ENCODE measurements at regions not wholly inside any gene's neighbourhood (a gene's known extent, or its start where the extent isn't known, plus 50 kb on each side); places are given as distances from the start of the nearest gene placed in this dataset.

DNA sequence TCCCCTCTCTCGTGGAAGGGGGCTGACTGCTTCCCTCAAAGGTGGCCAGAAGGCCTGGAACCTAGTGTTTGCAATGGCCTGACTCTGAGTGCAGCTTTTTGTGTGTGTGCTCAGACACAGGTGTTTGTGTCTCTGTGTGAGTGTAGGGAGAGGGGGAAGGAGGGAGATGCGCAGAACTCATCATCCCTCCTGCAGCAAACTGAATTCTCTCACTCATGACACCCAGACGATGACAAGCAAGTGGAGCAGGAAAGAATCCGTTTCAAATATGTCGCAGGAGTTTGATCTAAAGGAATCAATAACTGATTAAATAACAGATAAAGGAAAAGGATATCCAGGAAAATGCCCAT, 101.4 kb downstream of the TNFAIP3 start:
- Histone ChIP-seq H3K27me3 (ENCODE audit: control insufficient read depth in 2 of 2, insufficient read depth in 2 of 2, low read length in 2 of 2) (no peaks in the 10 kb centered on the region), H3K4me3 (no peak overlapping the region), H2AFZ (ENCODE audit: low read depth, low read length) (no peak overlapping the region), H3K9me3 (replicated peaks; ENCODE audit: control insufficient read depth, insufficient read depth, low read depth, low read length) (no peaks in the 10 kb centered on the region), H3K9me1 (ENCODE audit: control insufficient read depth, insufficient read depth, low read length) (no peaks in the 10 kb centered on the region), H3K4me2 (ENCODE audit: insufficient read depth, low read length) (no peak overlapping the region; the same call in 1 of the 2 replicates), H3K36me3 (ENCODE audit: control insufficient read depth, insufficient read depth, low read length) (no peaks in the 10 kb centered on the region), H3K79me2 (ENCODE audit: control insufficient read depth, insufficient read depth, low read length) (no peaks in the 10 kb centered on the region), H4K20me1 (replicated peaks; ENCODE audit: control insufficient read depth, insufficient read depth, low read length) (no peaks in the 10 kb centered on the region), H3K9ac (ENCODE audit: insufficient read depth in 1 of 2, low read depth in 2 of 2, low read length in 2 of 2) (no peak overlapping the region; a peak in 1 of 4 replicates), H3K27ac (ENCODE audit: extremely low read depth, low read depth, low read length) (no peak overlapping the region), H3K4me1 (replicated peaks in 1 of 2; ENCODE audit: control insufficient read depth in 2 of 2, insufficient read depth in 2 of 2, low read length in 2 of 2) (peaks cover 7 to 28% of the 10 kb centered on the region in 2 experiments; a peak in 3 of 5 replicates)
- FAIRE-seq (no peak), ATAC-seq (no peak), DNase-seq (ENCODE audit: extremely low read depth in 1 of 4, low spot score in 3 of 4) (no peak)
- POLR2A ChIA-PET = interaction anchor here (0.5 kb wide), 1 partner anchor 392 kb away, joined by 3 read pairs; no protein-coding TSS in a partner anchor
- in situ Hi-C loops (cut with MboI) (loop anchor here (10.0 kb wide), 1 partner anchor 264 kb away; no protein-coding TSS in a partner anchor), intact Hi-C loops (cut with micrococcal nuclease) (no loop called here)
- BruUV-seq (replicated peaks) = no TSS peak
- WGBS (ENCODE audit: insufficient coverage, low coverage, missing lambda C conversion rate) = 47% methylated on average over 5 of the region's 5 CpGs
- TF ChIP-seq, protein P1, sequence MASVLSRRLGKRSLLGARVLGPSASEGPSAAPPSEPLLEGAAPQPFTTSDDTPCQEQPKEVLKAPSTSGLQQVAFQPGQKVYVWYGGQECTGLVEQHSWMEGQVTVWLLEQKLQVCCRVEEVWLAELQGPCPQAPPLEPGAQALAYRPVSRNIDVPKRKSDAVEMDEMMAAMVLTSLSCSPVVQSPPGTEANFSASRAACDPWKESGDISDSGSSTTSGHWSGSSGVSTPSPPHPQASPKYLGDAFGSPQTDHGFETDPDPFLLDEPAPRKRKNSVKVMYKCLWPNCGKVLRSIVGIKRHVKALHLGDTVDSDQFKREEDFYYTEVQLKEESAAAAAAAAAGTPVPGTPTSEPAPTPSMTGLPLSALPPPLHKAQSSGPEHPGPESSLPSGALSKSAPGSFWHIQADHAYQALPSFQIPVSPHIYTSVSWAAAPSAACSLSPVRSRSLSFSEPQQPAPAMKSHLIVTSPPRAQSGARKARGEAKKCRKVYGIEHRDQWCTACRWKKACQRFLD (CRISPR knock-in tag; IDR thresholded peaks at IDR 0.05) = no peak
- no peak for TF ChIP-seq MTF1 (CRISPR knock-in tag; IDR thresholded peaks at IDR 0.05; ENCODE audit: borderline replicate concordance)
- no peak for TF ChIP-seq SMAD4 (CRISPR knock-in tag; conservative IDR thresholded peaks at IDR 0.05)
- no peak for TF ChIP-seq TCF3 (CRISPR knock-in tag; IDR thresholded peaks at IDR 0.05)
- no peak for TF ChIP-seq CAMTA2 (CRISPR knock-in tag; conservative IDR thresholded peaks at IDR 0.05)
- TF ChIP-seq CCAR2 (IDR thresholded peaks at IDR 0.05; ENCODE audit: low read depth, low read length) = no peak
- no peak for TF ChIP-seq MBD2 (IDR thresholded peaks at IDR 0.05; ENCODE audit: borderline replicate concordance, low read depth)
- no peak for TF ChIP-seq ARID2 (IDR thresholded peaks at IDR 0.05)
- no peak for TF ChIP-seq ZNF384 (IDR thresholded peaks at IDR 0.05; ENCODE audit: low read depth, low read length)
- TF ChIP-seq, protein P2, sequence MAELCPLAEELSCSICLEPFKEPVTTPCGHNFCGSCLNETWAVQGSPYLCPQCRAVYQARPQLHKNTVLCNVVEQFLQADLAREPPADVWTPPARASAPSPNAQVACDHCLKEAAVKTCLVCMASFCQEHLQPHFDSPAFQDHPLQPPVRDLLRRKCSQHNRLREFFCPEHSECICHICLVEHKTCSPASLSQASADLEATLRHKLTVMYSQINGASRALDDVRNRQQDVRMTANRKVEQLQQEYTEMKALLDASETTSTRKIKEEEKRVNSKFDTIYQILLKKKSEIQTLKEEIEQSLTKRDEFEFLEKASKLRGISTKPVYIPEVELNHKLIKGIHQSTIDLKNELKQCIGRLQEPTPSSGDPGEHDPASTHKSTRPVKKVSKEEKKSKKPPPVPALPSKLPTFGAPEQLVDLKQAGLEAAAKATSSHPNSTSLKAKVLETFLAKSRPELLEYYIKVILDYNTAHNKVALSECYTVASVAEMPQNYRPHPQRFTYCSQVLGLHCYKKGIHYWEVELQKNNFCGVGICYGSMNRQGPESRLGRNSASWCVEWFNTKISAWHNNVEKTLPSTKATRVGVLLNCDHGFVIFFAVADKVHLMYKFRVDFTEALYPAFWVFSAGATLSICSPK (IDR thresholded peaks at IDR 0.05; ENCODE audit: borderline replicate concordance) = no peak
- CTCF ChIA-PET (ENCODE audit: low intra/inter-chr PET ratio) = no interaction called here

Data from K562 (cell line).